AG09309 (cell line): ENCODE measurements at regions not wholly inside any gene's neighbourhood (a gene's known extent, or its start where the extent isn't known, plus 50 kb on each side); places are given as distances from the start of the nearest gene placed in this dataset.

ENCODE experiments used
- DNase-seq: peaks from one replicate; pipeline ENCODE4 v3.0.0-alpha.2; 2010; ENCODE audit warnings: low read depth
- H3K4me3 ChIP-seq: 2 replicates; pipeline ENCODE4 v1.5.1; 2011; ENCODE audit warnings: mild to moderate bottlenecking, low read depth, low read length, moderate library complexity; ENCODE audit not compliant: control insufficient read depth
- CTCF ChIP-seq: IDR thresholded peaks from 2 replicates; pipeline ENCODE4 v1.5.1; 2011; ENCODE audit warnings: mild to moderate bottlenecking, low read depth, low read length, inconsistent platforms; ENCODE audit not compliant: insufficient read depth, control insufficient read depth; ENCODE audit errors: missing control alignments

GRCh38 chr13:82129281-82129680, 1753.0 kb downstream of the SLITRK1 start:
- H3K4me3 ChIP-seq, result no peak overlapping the region
- no peak for DNase-seq
- no peak for TF ChIP-seq CTCF

- no peak overlapping the region for H3K4me3 ChIP-seq
- no peak for DNase-seq
- no peak for TF ChIP-seq CTCF
These were observed 1763.7 kb downstream of the SLITRK1 start for GRCh38 chr13:82118589-82118988.

- no peak for TF ChIP-seq CTCF
- no peak overlapping the region for H3K4me3 ChIP-seq
- DNase-seq, result no peak
These were observed 1765.8 kb downstream of the SLITRK1 start for GRCh38 chr13:82116422-82116989.

- no peak overlapping the region for H3K4me3 ChIP-seq
- TF ChIP-seq CTCF, result no peak
- no peak for DNase-seq
These were observed 1766.9 kb downstream of the SLITRK1 start for GRCh38 chr13:82115391-82115790.

- no peak for TF ChIP-seq CTCF
- no peak for DNase-seq
- no peak overlapping the region for H3K4me3 ChIP-seq
These were observed 1755.3 kb upstream of the SPRY2 start for GRCh38 chr13:82096256-82096655.

- TF ChIP-seq CTCF, result no peak
- no peak for DNase-seq
- H3K4me3 ChIP-seq, result no peak overlapping the region
These were observed 1751.4 kb upstream of the SPRY2 start for GRCh38 chr13:82092312-82092711.

GRCh38 chr13:82088781-82089180, 1747.9 kb upstream of the SPRY2 start:
- TF ChIP-seq CTCF, result no peak
- no peak for DNase-seq
- H3K4me3 ChIP-seq, result no peak overlapping the region
